NT2/D1 (cell line): ENCODE measurements at regions not wholly inside any gene's neighbourhood (a gene's known extent, or its start where the extent isn't known, plus 50 kb on each side); places are given as distances from the start of the nearest gene placed in this dataset.

ENCODE experiments used
- SUZ12 ChIP-seq: IDR thresholded peaks from 2 replicates; pipeline ENCODE4 v1.6.1; 2011; ENCODE audit not compliant: insufficient read length, insufficient read depth; ENCODE audit errors: extremely low read depth
- YY1 ChIP-seq: IDR thresholded peaks from 2 replicates; pipeline ENCODE4 v1.6.1; 2011; ENCODE audit not compliant: insufficient read length, insufficient read depth
- ZNF274 ChIP-seq: IDR thresholded peaks from 2 replicates; pipeline ENCODE4 v1.6.1; 2011; ENCODE audit warnings: mild to moderate bottlenecking, low read depth, low read length

DNA sequence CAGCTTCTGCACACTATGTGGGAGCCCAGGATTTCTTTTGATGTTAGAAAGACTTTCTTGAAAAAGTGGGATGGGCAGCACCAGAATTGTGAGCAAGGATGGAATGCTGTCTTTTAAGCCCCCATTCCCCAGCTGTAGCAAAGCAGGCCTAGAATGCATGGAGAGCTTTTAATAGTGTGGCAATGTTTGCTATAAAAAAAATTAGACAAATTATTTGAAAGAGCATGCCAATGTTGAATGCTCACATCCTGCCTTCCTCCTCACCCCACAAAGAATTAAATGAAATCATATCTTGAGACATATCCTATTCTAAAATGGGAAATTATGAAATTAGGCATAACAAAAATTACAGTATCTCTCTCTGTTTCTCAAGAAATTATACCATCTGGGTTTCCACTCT is 154.7 kb downstream of the C11orf91 start:
- no peak for TF ChIP-seq SUZ12
- no peak for TF ChIP-seq ZNF274
- no peak for TF ChIP-seq YY1
